Uterus (tissue), 3 donors: ENCODE measurements at regions not wholly inside any gene's neighbourhood (a gene's known extent, or its start where the extent isn't known, plus 50 kb on each side); places are given as distances from the start of the nearest gene placed in this dataset.

Experiments
- DNase-seq, 2 donors: peaks; one replicate each; pipeline ENCODE4 v3.0.0-alpha.2; 2019 to 2020
- H3K27ac ChIP-seq, 2 donors: fragments of 200-600 bp; sonication (generic); 1 replicate in 1 of 2; 2 replicates in 1 of 2; pipeline ENCODE4 v1.5.1; 2016 to 2018
- H3K27me3 ChIP-seq, 2 donors: fragments of 200-600 bp; sonication (generic); one replicate each; pipeline ENCODE4 v1.5.1; 2018 to 2019; ENCODE audit warnings: control low read depth in 1 of 2
- H3K36me3 ChIP-seq, 2 donors: fragments of 200-600 bp; sonication (generic); one replicate each; pipeline ENCODE4 v1.5.1; 2019; ENCODE audit warnings: control low read depth in 1 of 2
- H3K4me1 ChIP-seq, 2 donors: fragments of 200-600 bp; sonication (generic); one replicate each; pipeline ENCODE4 v1.5.1; 2018 to 2019; ENCODE audit warnings: control low read depth in 1 of 2
- H3K4me3 ChIP-seq, 2 donors: fragments of 200-600 bp; sonication (generic); 1 replicate in 1 of 2; 2 replicates in 1 of 2; pipeline ENCODE4 v1.5.1; 2018 to 2019; ENCODE audit warnings: mild to moderate bottlenecking in 1 of 2
- H3K9me3 ChIP-seq, 2 donors: fragments of 200-600 bp; sonication (generic); one replicate each; pipeline ENCODE4 v1.5.1; 2019; ENCODE audit warnings: control low read depth in 1 of 2
- POLR2A ChIP-seq, 2 donors: fragments of 450-650 bp; IDR thresholded peaks; one replicate each; pipeline ENCODE4 v1.6.1; 2016; ENCODE audit warnings: antibody characterized with exemption in 2 of 2, mild to moderate bottlenecking in 1 of 2, moderate library complexity in 1 of 2
- intact Hi-C: fragments of 100-400 bp; cut with DNase I; formaldehyde crosslinking; loops from one replicate; pipeline ENCODE4 v1.15.1; 2023; ENCODE audit warnings: low total_unique reads
- TF ChIP-seq, protein P1 (sequence below), 4 experiments: fragments of 200-600 bp in 2 of 4; fragments of 450-650 bp in 2 of 4; sonication (generic) in 2 of 4; IDR thresholded peaks; one replicate each; pipeline ENCODE4 v1.5.1; 2016 to 2019; ENCODE audit warnings: antibody characterized with exemption in 4 of 4, mild to moderate bottlenecking in 2 of 4, moderate library complexity in 1 of 4
- donor health status: DM: yes; HTN: yes; CAD: no.

GRCh38 chr4:24413311-24413784, 171.0 kb downstream of the DHX15 start:
- DNase-seq: no peak
- intact Hi-C loops: no loop called here
- TF ChIP-seq POLR2A (IDR thresholded peaks at IDR 0.05): no peak
- TF ChIP-seq, protein P1, sequence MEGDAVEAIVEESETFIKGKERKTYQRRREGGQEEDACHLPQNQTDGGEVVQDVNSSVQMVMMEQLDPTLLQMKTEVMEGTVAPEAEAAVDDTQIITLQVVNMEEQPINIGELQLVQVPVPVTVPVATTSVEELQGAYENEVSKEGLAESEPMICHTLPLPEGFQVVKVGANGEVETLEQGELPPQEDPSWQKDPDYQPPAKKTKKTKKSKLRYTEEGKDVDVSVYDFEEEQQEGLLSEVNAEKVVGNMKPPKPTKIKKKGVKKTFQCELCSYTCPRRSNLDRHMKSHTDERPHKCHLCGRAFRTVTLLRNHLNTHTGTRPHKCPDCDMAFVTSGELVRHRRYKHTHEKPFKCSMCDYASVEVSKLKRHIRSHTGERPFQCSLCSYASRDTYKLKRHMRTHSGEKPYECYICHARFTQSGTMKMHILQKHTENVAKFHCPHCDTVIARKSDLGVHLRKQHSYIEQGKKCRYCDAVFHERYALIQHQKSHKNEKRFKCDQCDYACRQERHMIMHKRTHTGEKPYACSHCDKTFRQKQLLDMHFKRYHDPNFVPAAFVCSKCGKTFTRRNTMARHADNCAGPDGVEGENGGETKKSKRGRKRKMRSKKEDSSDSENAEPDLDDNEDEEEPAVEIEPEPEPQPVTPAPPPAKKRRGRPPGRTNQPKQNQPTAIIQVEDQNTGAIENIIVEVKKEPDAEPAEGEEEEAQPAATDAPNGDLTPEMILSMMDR (IDR thresholded peaks at IDR 0.05): no peak

GRCh38 chr4:24411806-24412205, 172.5 kb downstream of the DHX15 start:
- intact Hi-C loops: no loop called here
- Histone ChIP-seq H3K36me3 (no peaks in the 10 kb centered on the region), H3K4me3 (no peak overlapping the region), H3K27me3 (no peaks in the 10 kb centered on the region), H3K4me1 (no peaks in the 10 kb centered on the region), H3K27ac (no peak overlapping the region), H3K9me3 (no peaks in the 10 kb centered on the region)
- no peak for DNase-seq
- TF ChIP-seq, protein P1 (IDR thresholded peaks at IDR 0.05): no peak
- TF ChIP-seq POLR2A (IDR thresholded peaks at IDR 0.05): no peak

More at GRCh38 chr4:24413311-24413784, 171.0 kb downstream of the DHX15 start:
- H3K4me1 ChIP-seq: no peaks in the 10 kb centered on the region
- H3K27me3 ChIP-seq: no peaks in the 10 kb centered on the region
- no peaks in the 10 kb centered on the region for H3K36me3 ChIP-seq
- no peak overlapping the region for H3K4me3 ChIP-seq
- no peak overlapping the region for H3K27ac ChIP-seq
- H3K9me3 ChIP-seq: no peaks in the 10 kb centered on the region

GRCh38 chr4:24411299-24411698, 173.1 kb downstream of the DHX15 start:
- Histone ChIP-seq H3K4me3 (no peak overlapping the region), H3K36me3 (no peaks in the 10 kb centered on the region), H3K9me3 (no peaks in the 10 kb centered on the region), H3K4me1 (no peaks in the 10 kb centered on the region), H3K27ac (no peak overlapping the region), H3K27me3 (no peaks in the 10 kb centered on the region)
- no peak for DNase-seq
- intact Hi-C loops: no loop called here
- TF ChIP-seq, protein P1 (IDR thresholded peaks at IDR 0.05): no peak
- TF ChIP-seq POLR2A (IDR thresholded peaks at IDR 0.05): no peak

DNA sequence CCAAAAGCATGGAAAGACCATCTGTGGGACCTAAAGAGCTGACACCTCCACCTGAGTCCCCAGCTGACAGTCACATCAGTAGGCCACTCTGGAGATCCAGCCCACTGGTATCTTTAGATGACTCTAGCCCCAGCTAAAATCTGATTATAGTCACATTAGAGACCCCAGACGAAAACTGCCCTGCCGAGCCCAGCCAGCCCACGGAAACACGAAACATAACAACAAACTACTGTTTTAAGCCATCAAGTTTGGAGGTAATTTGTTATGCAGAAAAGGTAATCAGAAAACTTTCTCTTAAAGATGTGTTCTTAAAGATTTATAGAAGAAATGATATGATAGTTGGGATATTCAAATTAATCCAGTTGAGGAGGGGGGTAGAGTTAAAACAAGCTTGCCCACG, 175.7 kb downstream of the DHX15 start:
- H3K36me3 ChIP-seq: no peaks in the 10 kb centered on the region
- TF ChIP-seq, protein P1 (IDR thresholded peaks at IDR 0.05): no peak
- no peak for TF ChIP-seq POLR2A (IDR thresholded peaks at IDR 0.05)
- H3K27me3 ChIP-seq: no peaks in the 10 kb centered on the region
- no peaks in the 10 kb centered on the region for H3K9me3 ChIP-seq
- DNase-seq: no peak
- no peak overlapping the region for H3K4me3 ChIP-seq
- no peaks in the 10 kb centered on the region for H3K4me1 ChIP-seq
- intact Hi-C loops: no loop called here
- no peak overlapping the region for H3K27ac ChIP-seq

DNA sequence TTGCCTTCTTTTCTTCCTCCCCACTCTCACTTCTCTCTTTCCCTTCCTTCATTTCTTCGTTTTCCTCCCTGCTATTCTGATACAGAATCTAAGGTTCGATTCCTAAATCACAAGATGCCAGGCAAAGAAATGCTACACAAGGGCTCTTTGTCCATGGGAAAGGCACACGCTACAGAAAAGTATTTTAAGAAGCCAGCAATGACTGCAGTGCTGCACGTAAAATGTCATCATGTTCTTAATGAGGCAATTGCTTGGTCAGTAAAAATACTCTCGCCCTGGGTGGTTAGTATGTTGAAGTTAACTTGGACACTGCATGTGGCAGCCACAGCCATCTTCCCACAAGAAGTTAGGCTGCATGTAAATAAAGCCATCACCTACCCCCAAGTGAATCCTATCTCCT, 178.4 kb downstream of the DHX15 start:
- TF ChIP-seq POLR2A (IDR thresholded peaks at IDR 0.05): no peak
- TF ChIP-seq, protein P1 (IDR thresholded peaks at IDR 0.05): no peak
- Histone ChIP-seq H3K4me3 (no peak overlapping the region), H3K27me3 (no peaks in the 10 kb centered on the region), H3K36me3 (no peaks in the 10 kb centered on the region), H3K27ac (no peak overlapping the region), H3K4me1 (no peaks in the 10 kb centered on the region), H3K9me3 (no peaks in the 10 kb centered on the region)
- DNase-seq: no peak
- intact Hi-C loops: no loop called here
